GM23338 (cell line): ENCODE measurements at regions not wholly inside any gene's neighbourhood (a gene's known extent, or its start where the extent isn't known, plus 50 kb on each side); places are given as distances from the start of the nearest gene placed in this dataset.

Source experiments
- ATAC-seq: fragments of 200-7000 bp; cut with Tn5 transposase; 3 replicates; pipeline ENCODE4 v1.9.1; 2020
- DNase-seq: peaks from one replicate; pipeline ENCODE4 v3.0.0-alpha.2; 2015; ENCODE audit warnings: low spot score
- H2AFZ ChIP-seq: fragments of 200-600 bp; sonication (generic); 2 replicates; pipeline ENCODE4 v1.8.0; 2016; ENCODE audit warnings: antibody characterized with exemption, mild to moderate bottlenecking, moderate library complexity
- H3F3A ChIP-seq: fragments of 200-600 bp; sonication (generic); replicated peaks from 2 replicates; pipeline ENCODE4 v1.8.0; 2017; ENCODE audit warnings: antibody characterized with exemption, mixed run types, low read depth
- H3K27ac ChIP-seq: fragments of 200-600 bp; sonication (generic); 2 replicates; pipeline ENCODE4 v1.6.1; 2016; ENCODE audit warnings: low read depth
- H3K27me3 ChIP-seq: fragments of 200-600 bp; sonication (generic); 2 replicates; pipeline ENCODE4 v1.8.0; 2016; ENCODE audit warnings: mild to moderate bottlenecking, mixed run types, moderate library complexity; ENCODE audit not compliant: insufficient read depth
- H3K36me3 ChIP-seq: fragments of 200-600 bp; sonication (generic); 2 replicates; pipeline ENCODE4 v1.8.0; 2016; ENCODE audit warnings: mild to moderate bottlenecking; ENCODE audit not compliant: insufficient read depth
- H3K4me1 ChIP-seq: fragments of 200-600 bp; sonication (generic); 2 replicates; pipeline ENCODE4 v1.8.0; 2016; ENCODE audit warnings: mild to moderate bottlenecking, moderate library complexity; ENCODE audit not compliant: insufficient read depth
- H3K4me2 ChIP-seq: fragments of 200-600 bp; sonication (generic); 2 replicates; pipeline ENCODE4 v1.7.1; 2017; ENCODE audit warnings: mixed run types
- H3K4me3 ChIP-seq: fragments of 200-600 bp; sonication (generic); 2 replicates; pipeline ENCODE4 v1.6.1; 2016; ENCODE audit warnings: mixed run types
- H3K79me2 ChIP-seq: fragments of 200-600 bp; sonication (generic); replicated peaks from 2 replicates; pipeline ENCODE4 v1.8.0; 2017; ENCODE audit warnings: mild to moderate bottlenecking; ENCODE audit not compliant: insufficient read depth
- H3K9me2 ChIP-seq: fragments of 200-600 bp; sonication (generic); 2 replicates; pipeline ENCODE4 v1.8.0; 2017; ENCODE audit not compliant: insufficient read depth
- H4K20me1 ChIP-seq: fragments of 200-600 bp; sonication (generic); replicated peaks from 2 replicates; pipeline ENCODE4 v1.8.0; 2017; ENCODE audit warnings: mild to moderate bottlenecking; ENCODE audit not compliant: insufficient read depth
- H3K27ac Mint-ChIP-seq: 2 replicates; pipeline ENCODE4 v1.8.0; 2020; ENCODE audit warnings: inconsistent platforms, mild to moderate bottlenecking, moderate library complexity, mixed read lengths
- H3K27me3 Mint-ChIP-seq: 3 replicates; pipeline ENCODE4 v1.8.0; 2022; ENCODE audit warnings: low read depth, mild to moderate bottlenecking, moderate library complexity, mixed read lengths, inconsistent platforms; ENCODE audit not compliant: insufficient read depth, poor library complexity
- H3K36me3 Mint-ChIP-seq: 3 replicates; pipeline ENCODE4 v1.8.0; 2021; ENCODE audit warnings: low read depth, mild to moderate bottlenecking, inconsistent platforms, moderate library complexity, mixed read lengths
- H3K4me1 Mint-ChIP-seq: 3 replicates; pipeline ENCODE4 v1.8.0; 2020; ENCODE audit warnings: mild to moderate bottlenecking, inconsistent platforms, mixed read lengths
- H3K4me3 Mint-ChIP-seq: 3 replicates; pipeline ENCODE4 v1.8.0; 2021; ENCODE audit warnings: moderate library complexity, mild to moderate bottlenecking, inconsistent platforms, mixed read lengths
- H3K9me3 Mint-ChIP-seq: 3 replicates; pipeline ENCODE4 v1.8.0; 2020; ENCODE audit warnings: moderate library complexity, mild to moderate bottlenecking, inconsistent platforms, mixed read lengths
- JUNB ChIP-seq: IDR thresholded peaks from one replicate; pipeline ENCODE4 v1.6.1; 2016; ENCODE audit warnings: antibody characterized with exemption; ENCODE audit not compliant: unreplicated experiment
- REST ChIP-seq: IDR thresholded peaks from one replicate; pipeline ENCODE4 v1.6.1; 2018; ENCODE audit warnings: antibody characterized with exemption; ENCODE audit not compliant: unreplicated experiment
- ZNF331 ChIP-seq: fragments of 250-450 bp; sonication (Bioruptor Pico); IDR thresholded peaks from 2 replicates; pipeline ENCODE4 v1.5.0; 2020; ENCODE audit warnings: low read depth, mild to moderate bottlenecking, moderate library complexity
- ZNF462 ChIP-seq: fragments of 250-450 bp; sonication (Bioruptor Pico); IDR thresholded peaks from 2 replicates; pipeline ENCODE4 v1.5.0; 2020; ENCODE audit warnings: mild to moderate bottlenecking, moderate library complexity
- TF ChIP-seq, protein P1 (sequence below): IDR thresholded peaks from 2 replicates; pipeline ENCODE4 v1.6.1; 2016; ENCODE audit warnings: antibody characterized with exemption
- TF ChIP-seq, protein P2 (sequence below), 2 experiments: fragments of 200-600 bp in 1 of 2; sonication (generic) in 1 of 2; conservative IDR thresholded peaks; 2 replicates each; pipeline versions ENCODE4 v1.5.1 to v1.6.1; 2016 to 2017; ENCODE audit warnings: antibody characterized with exemption in 2 of 2, low read depth in 2 of 2, mild to moderate bottlenecking in 2 of 2, moderate library complexity in 1 of 2

GRCh38 chr4:132572210-132572609 is 576.9 kb upstream of the PCDH10 start (continued):
- no peak for TF ChIP-seq ZNF462 (CRISPR knock-in tag)

DNA sequence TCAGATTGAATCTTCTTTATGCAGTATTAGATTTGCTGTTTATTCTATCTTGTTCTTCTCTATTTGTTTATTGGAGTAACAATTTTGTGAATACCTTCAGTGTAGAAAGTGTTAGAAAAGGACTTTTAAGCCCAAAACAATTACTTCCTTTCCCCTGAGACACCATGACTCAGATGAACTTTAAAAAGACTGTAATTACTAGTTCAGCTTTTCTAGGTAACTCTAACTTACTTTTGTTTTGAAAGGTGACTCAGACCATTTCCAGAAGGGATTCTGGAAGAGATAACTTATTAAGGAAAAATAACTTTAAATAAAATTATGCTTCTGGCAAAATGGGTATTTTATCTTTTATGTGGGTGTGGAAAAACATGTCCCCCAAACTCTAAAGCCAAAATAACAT is 561.5 kb upstream of the PCDH10 start:
- ATAC-seq (no peak), DNase-seq (no peak)
- no peaks in the 10 kb centered on the region for H3K79me2 ChIP-seq
- no peaks in the 10 kb centered on the region for H3K27me3 Mint-ChIP-seq
- H3K36me3 Mint-ChIP-seq: peaks cover 38% of the 10 kb centered on the region
- H3K4me2 ChIP-seq: no peak overlapping the region
- H2AFZ ChIP-seq: no peak overlapping the region
- H3K27ac Mint-ChIP-seq: no peak overlapping the region
- peaks cover 34% of the 10 kb centered on the region for H3K9me3 Mint-ChIP-seq
- H3K9me2 ChIP-seq: no peaks in the 10 kb centered on the region; the same call in 1 of the 2 replicates
- H3F3A ChIP-seq: no peaks in the 10 kb centered on the region
- H3K4me1 ChIP-seq: no peaks in the 10 kb centered on the region
- H3K27ac ChIP-seq: no peak overlapping the region
- H3K27me3 ChIP-seq: no peaks in the 10 kb centered on the region
- peaks cover 8% of the 10 kb centered on the region; the same call in 1 of the 2 replicates for H3K36me3 ChIP-seq
- H3K4me3 Mint-ChIP-seq: no peak overlapping the region
- H3K4me1 Mint-ChIP-seq: no peaks in the 10 kb centered on the region
- H4K20me1 ChIP-seq: no peaks in the 10 kb centered on the region
- no peak overlapping the region for H3K4me3 ChIP-seq
- TF ChIP-seq, protein P1, sequence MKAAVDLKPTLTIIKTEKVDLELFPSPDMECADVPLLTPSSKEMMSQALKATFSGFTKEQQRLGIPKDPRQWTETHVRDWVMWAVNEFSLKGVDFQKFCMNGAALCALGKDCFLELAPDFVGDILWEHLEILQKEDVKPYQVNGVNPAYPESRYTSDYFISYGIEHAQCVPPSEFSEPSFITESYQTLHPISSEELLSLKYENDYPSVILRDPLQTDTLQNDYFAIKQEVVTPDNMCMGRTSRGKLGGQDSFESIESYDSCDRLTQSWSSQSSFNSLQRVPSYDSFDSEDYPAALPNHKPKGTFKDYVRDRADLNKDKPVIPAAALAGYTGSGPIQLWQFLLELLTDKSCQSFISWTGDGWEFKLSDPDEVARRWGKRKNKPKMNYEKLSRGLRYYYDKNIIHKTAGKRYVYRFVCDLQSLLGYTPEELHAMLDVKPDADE: no peak
- TF ChIP-seq, protein P2, sequence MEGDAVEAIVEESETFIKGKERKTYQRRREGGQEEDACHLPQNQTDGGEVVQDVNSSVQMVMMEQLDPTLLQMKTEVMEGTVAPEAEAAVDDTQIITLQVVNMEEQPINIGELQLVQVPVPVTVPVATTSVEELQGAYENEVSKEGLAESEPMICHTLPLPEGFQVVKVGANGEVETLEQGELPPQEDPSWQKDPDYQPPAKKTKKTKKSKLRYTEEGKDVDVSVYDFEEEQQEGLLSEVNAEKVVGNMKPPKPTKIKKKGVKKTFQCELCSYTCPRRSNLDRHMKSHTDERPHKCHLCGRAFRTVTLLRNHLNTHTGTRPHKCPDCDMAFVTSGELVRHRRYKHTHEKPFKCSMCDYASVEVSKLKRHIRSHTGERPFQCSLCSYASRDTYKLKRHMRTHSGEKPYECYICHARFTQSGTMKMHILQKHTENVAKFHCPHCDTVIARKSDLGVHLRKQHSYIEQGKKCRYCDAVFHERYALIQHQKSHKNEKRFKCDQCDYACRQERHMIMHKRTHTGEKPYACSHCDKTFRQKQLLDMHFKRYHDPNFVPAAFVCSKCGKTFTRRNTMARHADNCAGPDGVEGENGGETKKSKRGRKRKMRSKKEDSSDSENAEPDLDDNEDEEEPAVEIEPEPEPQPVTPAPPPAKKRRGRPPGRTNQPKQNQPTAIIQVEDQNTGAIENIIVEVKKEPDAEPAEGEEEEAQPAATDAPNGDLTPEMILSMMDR (conservative IDR thresholded peaks at IDR 0.05; ENCODE audit: low read depth in 2 of 2): no peak
- TF ChIP-seq REST (no peak), ZNF331 (CRISPR knock-in tag) (no peak), JUNB (no peak)
